H1 (cell line): ENCODE measurements at regions not wholly inside any gene's neighbourhood (a gene's known extent, or its start where the extent isn't known, plus 50 kb on each side); places are given as distances from the start of the nearest gene placed in this dataset.

Experiments
- CTCF ChIA-PET: fragments of 300-600 bp; sonication (Branson Sonifier 250); formaldehyde crosslinking; loops from one replicate; lab custom pipeline; 2021; ENCODE audit not compliant: partially characterized antibody; lab: Charles Lee
- POLR2A ChIA-PET: fragments of 300-600 bp; sonication (Branson Sonifier 250); formaldehyde crosslinking; loops from one replicate; lab custom pipeline; 2021; ENCODE audit warnings: inconsistent platforms; ENCODE audit not compliant: partially characterized antibody; lab: Charles Lee
- DNase-seq, 2 experiments: peaks; one replicate each; pipeline versions ENCODE4 v3.0.0 to v3.0.0-alpha.2; 2010 to 2022; ENCODE audit warnings: low spot score in 2 of 2, low read depth in 1 of 2, mixed read lengths in 1 of 2
- FAIRE-seq: peaks from 2 replicates; lab custom pipeline; 2011; peaks lifted over from hg19 to GRCh38; lab: Jason Lieb, UNC
- H2AFZ ChIP-seq: 2 replicates; pipeline ENCODE4 v1.8.1; 2012; ENCODE audit warnings: low read length, inconsistent platforms
- H2AK5ac ChIP-seq: 2 replicates; pipeline ENCODE4 v1.6.1; 2013; ENCODE audit warnings: low read depth, low read length
- H2BK120ac ChIP-seq: replicated peaks from 2 replicates; pipeline ENCODE3; 2013; ENCODE audit warnings: low read depth, low read length, inconsistent platforms
- H2BK12ac ChIP-seq: 2 replicates; pipeline ENCODE4 v1.6.1; 2013; ENCODE audit warnings: low read depth, low read length
- H2BK15ac ChIP-seq: 2 replicates; pipeline ENCODE4 v1.6.1; 2013; ENCODE audit warnings: low read length
- H2BK20ac ChIP-seq: 2 replicates; pipeline ENCODE4 v1.6.1; 2013; ENCODE audit warnings: low read length
- H2BK5ac ChIP-seq: 2 replicates; pipeline ENCODE4 v1.6.1; 2013; ENCODE audit warnings: low read depth, low read length
- H3K14ac ChIP-seq: 2 replicates; pipeline ENCODE4 v1.6.1; 2013; ENCODE audit warnings: inconsistent platforms; ENCODE audit not compliant: insufficient read length
- H3K18ac ChIP-seq: 2 replicates; pipeline ENCODE4 v1.6.1; 2013; ENCODE audit warnings: low read length; ENCODE audit errors: extremely low read depth
- H3K23ac ChIP-seq: 2 replicates; pipeline ENCODE4 v1.6.1; 2013; ENCODE audit warnings: inconsistent platforms; ENCODE audit not compliant: insufficient read length
- H3K23me2 ChIP-seq: 2 replicates; pipeline ENCODE4 v1.6.1; 2013; ENCODE audit warnings: low read depth, low read length
- H3K27ac ChIP-seq: 2 replicates; pipeline ENCODE4 v1.6.1; 2011; ENCODE audit warnings: low read depth, low read length, inconsistent platforms
- H3K27me3 ChIP-seq, 4 experiments: replicated peaks in 1 of 4; 1 replicate in 1 of 4; 2 replicates in 3 of 4; pipeline versions ENCODE4 v1.6.1 to v1.8.1; 2011 to 2013; ENCODE audit warnings: low read length in 3 of 4, mild to moderate bottlenecking in 3 of 4, inconsistent platforms in 2 of 4, mixed read lengths in 2 of 4, moderate library complexity in 1 of 4; ENCODE audit not compliant: control insufficient read depth in 3 of 4, insufficient read depth in 3 of 4; ENCODE audit errors: extremely low read depth in 1 of 4
- H3K36me3 ChIP-seq, 4 experiments: 2 replicates each; pipeline versions ENCODE4 v1.6.1 to v1.8.1; 2011 to 2013; ENCODE audit warnings: mild to moderate bottlenecking in 4 of 4, low read length in 3 of 4, moderate library complexity in 2 of 4, control low read depth in 1 of 4, inconsistent platforms in 1 of 4; ENCODE audit not compliant: insufficient read depth in 4 of 4, control insufficient read depth in 2 of 4
- H3K4ac ChIP-seq: replicated peaks from 2 replicates; pipeline ENCODE3; 2013; ENCODE audit warnings: low read length, low read depth, mixed read lengths, inconsistent platforms; ENCODE audit not compliant: insufficient read length
- H3K4me1 ChIP-seq, 4 experiments: replicated peaks in 1 of 4; 1 replicate in 1 of 4; 2 replicates in 3 of 4; pipeline versions ENCODE4 v1.6.1 to v1.8.1; 2011 to 2013; ENCODE audit warnings: low read length in 3 of 4, inconsistent platforms in 2 of 4, mixed read lengths in 1 of 4; ENCODE audit not compliant: insufficient read depth in 4 of 4, control insufficient read depth in 3 of 4
- H3K4me2 ChIP-seq, 2 experiments: 2 replicates each; pipeline versions ENCODE4 v1.6.1 to v1.8.1; 2011 to 2013; ENCODE audit warnings: low read depth in 2 of 2, low read length in 2 of 2, control low read depth in 1 of 2, inconsistent platforms in 1 of 2, mild to moderate bottlenecking in 1 of 2; ENCODE audit not compliant: insufficient read depth in 1 of 2
- H3K4me3 ChIP-seq, 4 experiments: fragments of 200-600, 300-600 bp in 1 of 4; sonication (generic), shearing (Covaris generic), sonication (Bioruptor Twin) in 1 of 4; 2 replicates each; pipeline versions ENCODE4 v1.5.1 to v1.8.1; 2011 to 2016; ENCODE audit warnings: low read length in 4 of 4, low read depth in 3 of 4, control low read depth in 2 of 4, inconsistent platforms in 2 of 4, mild to moderate bottlenecking in 2 of 4, mixed read lengths in 1 of 4, moderate library complexity in 1 of 4; ENCODE audit not compliant: insufficient read depth in 2 of 4; ENCODE audit errors: extremely low read depth in 1 of 4
- H3K56ac ChIP-seq: replicated peaks from 2 replicates; pipeline ENCODE3; 2013; ENCODE audit warnings: low read depth, mild to moderate bottlenecking, mixed read lengths, low read length, inconsistent platforms; ENCODE audit not compliant: insufficient read length
- H3K79me1 ChIP-seq: 2 replicates; pipeline ENCODE4 v1.6.1; 2013; ENCODE audit warnings: low read depth, low read length, control low read depth
- H3K79me2 ChIP-seq, 2 experiments: 2 replicates each; pipeline versions ENCODE4 v1.6.1 to v1.8.1; 2012 to 2013; ENCODE audit warnings: low read length in 2 of 2, mild to moderate bottlenecking in 2 of 2, inconsistent platforms in 1 of 2; ENCODE audit not compliant: insufficient read depth in 2 of 2, control insufficient read depth in 1 of 2
- H3K9ac ChIP-seq, 4 experiments: replicated peaks in 1 of 4; 1 replicate in 1 of 4; 2 replicates in 3 of 4; pipeline versions ENCODE4 v1.6.1 to v1.8.1; 2011 to 2013; ENCODE audit warnings: low read depth in 3 of 4, low read length in 3 of 4, control low read depth in 2 of 4, mild to moderate bottlenecking in 2 of 4, moderate library complexity in 2 of 4, inconsistent platforms in 1 of 4; ENCODE audit errors: extremely low read depth in 1 of 4
- H3K9me3 ChIP-seq, 2 experiments: 2 replicates each; pipeline versions ENCODE4 v1.6.1 to v1.8.1; 2012 to 2013; ENCODE audit warnings: mild to moderate bottlenecking in 2 of 2, moderate library complexity in 2 of 2, control low read depth in 1 of 2, inconsistent platforms in 1 of 2, low read depth in 1 of 2, low read length in 1 of 2, mixed read lengths in 1 of 2; ENCODE audit not compliant: insufficient read depth in 2 of 2
- H4K20me1 ChIP-seq, 2 experiments: replicated peaks in 1 of 2; 2 replicates each; pipeline versions ENCODE3 to v1.8.1; 2011 to 2013; ENCODE audit warnings: inconsistent platforms in 2 of 2, low read length in 2 of 2, mild to moderate bottlenecking in 1 of 2; ENCODE audit not compliant: insufficient read depth in 2 of 2, control insufficient read depth in 1 of 2
- H4K5ac ChIP-seq: 2 replicates; pipeline ENCODE4 v1.6.1; 2013; ENCODE audit warnings: low read length, low read depth, mixed read lengths, inconsistent platforms; ENCODE audit not compliant: insufficient read length
- H4K8ac ChIP-seq: 2 replicates; pipeline ENCODE4 v1.8.0; 2013; ENCODE audit warnings: mild to moderate bottlenecking, moderate library complexity, low read length, inconsistent platforms; ENCODE audit not compliant: insufficient read depth; ENCODE audit errors: extremely low read depth
- H4K91ac ChIP-seq: replicated peaks from 2 replicates; pipeline ENCODE3; 2013; ENCODE audit warnings: low read length, mixed read lengths, inconsistent platforms; ENCODE audit not compliant: insufficient read length
- RNF2 ChIP-seq: fragments of 200-900, 300-1000 bp; sonication (generic); IDR thresholded peaks from 2 replicates; pipeline ENCODE4 v1.7.1; 2016; ENCODE audit warnings: borderline replicate concordance, low read depth, mild to moderate bottlenecking, antibody characterized with exemption, low read length; ENCODE audit not compliant: poor library complexity, severe bottlenecking; ENCODE audit errors: missing control alignments
- SAP30 ChIP-seq: fragments of 300-600 bp; sonication (generic); IDR thresholded peaks from 2 replicates; pipeline ENCODE4 v1.7.1; 2012; ENCODE audit warnings: low read length, moderate library complexity, mild to moderate bottlenecking, inconsistent platforms; ENCODE audit not compliant: insufficient read depth, insufficient replicate concordance
- SIN3A ChIP-seq, 2 experiments: IDR thresholded peaks in 1 of 2; conservative IDR thresholded peaks in 1 of 2; 2 replicates each; pipeline ENCODE4 v1.6.1; 2011 to 2012; ENCODE audit warnings: low read length in 2 of 2, improper control_type of control experiment in 1 of 2, low read depth in 1 of 2, mild to moderate bottlenecking in 1 of 2
- TCF12 ChIP-seq: IDR thresholded peaks from 2 replicates; pipeline ENCODE4 v1.6.1; 2011; ENCODE audit warnings: low read depth, mild to moderate bottlenecking, low read length
- WGBS, 2 experiments: shearing (Covaris generic) in 1 of 2; methylation state at CpG; one replicate each; pipeline versions ENCODE4 v1.1.6 to v1.1.7; 2013 to 2015; ENCODE audit warnings: low lambda C conversion rate in 2 of 2, mixed read lengths in 2 of 2, inconsistent platforms in 1 of 2, low coverage in 1 of 2, missing lambda C conversion rate in 1 of 2; ENCODE audit not compliant: insufficient replicate concordance in 2 of 2, insufficient coverage in 1 of 2, insufficient read length in 1 of 2; ENCODE audit errors: extremely low coverage in 1 of 2, missing lambda C conversion rate in 1 of 2; 5-methylcytosine and 5-hydroxymethylcytosine counted together

DNA sequence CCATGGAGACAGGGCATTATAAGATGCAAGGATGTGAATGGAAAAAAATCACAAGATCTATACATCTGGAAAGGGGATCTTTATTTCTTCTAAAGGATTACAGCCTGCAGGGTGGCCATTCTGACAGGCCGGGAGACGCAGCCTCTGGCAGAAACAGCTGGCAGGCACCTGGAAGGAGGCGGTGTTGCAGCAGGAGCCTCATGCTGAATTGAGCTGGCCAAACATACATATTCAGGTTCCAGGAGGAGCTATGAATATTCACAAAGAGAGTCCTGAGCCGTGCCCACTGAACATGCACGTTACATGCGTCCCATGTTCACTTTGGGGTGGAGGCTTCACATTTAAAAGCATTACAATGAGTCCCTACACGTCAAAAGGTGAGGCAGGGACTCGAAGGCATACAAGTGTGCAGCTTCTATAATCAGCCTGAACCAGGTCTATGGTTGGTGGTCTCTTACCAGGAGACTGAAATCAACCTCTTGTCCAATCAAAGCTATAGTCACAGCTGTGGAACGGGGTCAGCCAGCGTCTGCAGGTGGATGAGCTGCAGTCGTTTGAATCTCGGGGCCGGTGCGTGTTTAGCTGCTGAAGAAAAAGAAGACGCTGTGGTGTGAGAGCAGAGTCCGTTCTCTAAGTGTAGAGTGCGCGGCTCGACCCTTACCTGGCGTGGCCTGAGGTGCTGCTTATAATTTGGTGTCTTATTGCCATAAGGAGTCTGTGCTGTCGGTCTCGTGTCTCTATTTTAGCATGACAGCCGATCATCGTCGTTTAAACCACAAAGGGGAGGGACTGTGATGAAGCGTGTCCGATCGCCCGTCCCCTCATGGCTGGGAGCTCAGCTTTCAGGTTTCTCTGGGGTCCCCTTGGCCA lies 183.0 kb downstream of the ETS2 start:
- H3K4me3 ChIP-seq, result no peak overlapping the region
- ChIA-PET CTCF (interaction anchor here (1.1 to 2.2 kb wide), 8 partner anchors 16 to 149 kb away, joined by 3 to 11 read pairs (median 4); no protein-coding TSS in a partner anchor), POLR2A (interaction anchor here (0.6 to 1.6 kb wide), 2 partner anchors 7 to 270 kb away, joined by 3 to 4 read pairs; no protein-coding TSS in a partner anchor)
- no peak overlapping the region for H3K23ac ChIP-seq
- H3K18ac ChIP-seq, result no peak overlapping the region
- H4K20me1 ChIP-seq, result no peaks in the 10 kb centered on the region
- H3K9ac ChIP-seq, result no peak overlapping the region
- H3K9me3 ChIP-seq, result no peaks in the 10 kb centered on the region
- FAIRE-seq, result no peak
- peak overlapping the region; percentile 43; the same call in 1 of the 2 replicates for H2BK12ac ChIP-seq
- DNase-seq, result no peak
- no peak overlapping the region for H2BK5ac ChIP-seq
- no peak overlapping the region for H2BK120ac ChIP-seq
- WGBS, 2 experiments, result 85% methylated on average over 29 of the region's 29 CpGs; no CpG with 5 or more reads in 1 of the 2 experiments
- H3K56ac ChIP-seq, result no peak overlapping the region
- H3K79me1 ChIP-seq, result no peaks in the 10 kb centered on the region
- 0 out of 2 replicates have a peak, but pooled peaks have one; percentile 58 for TF ChIP-seq TCF12
- TF ChIP-seq SIN3A (conservative IDR thresholded peaks at IDR 0.05 in 1 of 2, IDR thresholded peaks at IDR 0.05 in 1 of 2; ENCODE audit: low read depth in 1 of 2, low read length in 2 of 2), result peak; percentile 72 to 78; a peak in 2 of 4 replicates
- peak; percentile 43 for TF ChIP-seq SAP30
- TF ChIP-seq RNF2, result no peak
- H4K91ac ChIP-seq, result no peak overlapping the region
- no peak overlapping the region; a peak in 1 of 4 replicates for H3K4me2 ChIP-seq
- H3K27ac ChIP-seq, result no peak overlapping the region
- H4K8ac ChIP-seq, result no peak overlapping the region
- H3K4me1 ChIP-seq, result peaks cover 7 to 29% (median 24%) of the 10 kb centered on the region in 4 experiments
- no peaks in the 10 kb centered on the region for H3K27me3 ChIP-seq
- peak overlapping the region; percentile 54 for H2BK15ac ChIP-seq
- no peaks in the 10 kb centered on the region for H3K79me2 ChIP-seq
- H3K14ac ChIP-seq, result no peak overlapping the region
- H3K23me2 ChIP-seq, result no peaks in the 10 kb centered on the region
- H2AK5ac ChIP-seq, result 0 out of 2 replicates have a peak overlapping the region, but pooled peaks have one; percentile 46
- no peak overlapping the region for H3K4ac ChIP-seq
- 0 out of 2 replicates have a peak overlapping the region, but pooled peaks have one; percentile 56 for H2BK20ac ChIP-seq
- no peak overlapping the region for H4K5ac ChIP-seq
- no peak overlapping the region for H2AFZ ChIP-seq
- no peaks in the 10 kb centered on the region for H3K36me3 ChIP-seq
